ENCODE measurements at regions not wholly inside any gene's neighbourhood (a gene's known extent, or its start where the extent isn't known, plus 50 kb on each side); places are given as distances from the start of the nearest gene placed in this dataset.
"Not testable (repeated sequence)": the region's sequence is repeated elsewhere in the genome, so short reads cannot be mapped to it uniquely, and the experiment has no call there.

DNA sequence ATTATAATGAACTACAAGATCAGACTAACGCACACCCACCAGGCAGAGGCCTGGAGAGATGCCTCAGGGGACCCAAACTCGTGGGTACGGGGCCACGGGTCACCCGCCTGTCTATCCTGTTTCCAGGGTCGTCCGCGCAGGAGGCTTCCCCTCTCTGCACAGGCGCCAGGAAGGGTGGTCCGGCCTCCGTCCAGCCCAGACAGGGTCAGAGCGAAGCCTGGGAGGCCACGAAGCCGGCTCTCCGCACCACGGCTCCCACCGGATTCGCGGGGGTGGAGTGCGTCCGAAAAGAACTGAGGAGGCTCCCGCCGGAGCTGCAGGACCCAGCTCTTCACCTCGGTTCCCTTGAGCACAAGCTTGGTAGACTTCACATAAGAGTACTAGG is 1425.9 kb downstream of the FOXD4L5 start:
- TF ChIP-seq CTCF, POLR2A (IDR thresholded peaks at IDR 0.05): not testable (repeated sequence)
